ENCODE measurements at regions not wholly inside any gene's neighbourhood (a gene's known extent, or its start where the extent isn't known, plus 50 kb on each side); places are given as distances from the start of the nearest gene placed in this dataset.

DNA sequence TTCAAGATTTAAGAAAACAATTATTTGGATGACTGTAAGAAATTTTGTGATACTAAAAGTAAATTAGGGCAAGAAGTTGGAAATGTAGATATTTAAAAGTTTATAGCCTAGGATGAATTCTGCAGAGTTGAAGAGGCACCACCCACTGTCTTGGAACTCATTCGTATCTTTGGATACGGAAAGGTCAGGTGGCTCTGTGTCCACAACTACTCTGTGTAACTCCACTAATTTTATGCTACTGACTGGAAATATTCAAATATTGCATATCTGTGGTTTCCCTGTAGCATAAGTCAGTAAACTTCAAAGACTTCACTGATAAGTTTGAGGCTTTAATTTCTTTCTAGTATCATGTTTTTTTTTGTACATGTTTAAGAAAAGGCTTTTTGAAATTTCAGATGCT, 156.9 kb upstream of the RPRM start:
- TF ChIP-seq, protein P1, sequence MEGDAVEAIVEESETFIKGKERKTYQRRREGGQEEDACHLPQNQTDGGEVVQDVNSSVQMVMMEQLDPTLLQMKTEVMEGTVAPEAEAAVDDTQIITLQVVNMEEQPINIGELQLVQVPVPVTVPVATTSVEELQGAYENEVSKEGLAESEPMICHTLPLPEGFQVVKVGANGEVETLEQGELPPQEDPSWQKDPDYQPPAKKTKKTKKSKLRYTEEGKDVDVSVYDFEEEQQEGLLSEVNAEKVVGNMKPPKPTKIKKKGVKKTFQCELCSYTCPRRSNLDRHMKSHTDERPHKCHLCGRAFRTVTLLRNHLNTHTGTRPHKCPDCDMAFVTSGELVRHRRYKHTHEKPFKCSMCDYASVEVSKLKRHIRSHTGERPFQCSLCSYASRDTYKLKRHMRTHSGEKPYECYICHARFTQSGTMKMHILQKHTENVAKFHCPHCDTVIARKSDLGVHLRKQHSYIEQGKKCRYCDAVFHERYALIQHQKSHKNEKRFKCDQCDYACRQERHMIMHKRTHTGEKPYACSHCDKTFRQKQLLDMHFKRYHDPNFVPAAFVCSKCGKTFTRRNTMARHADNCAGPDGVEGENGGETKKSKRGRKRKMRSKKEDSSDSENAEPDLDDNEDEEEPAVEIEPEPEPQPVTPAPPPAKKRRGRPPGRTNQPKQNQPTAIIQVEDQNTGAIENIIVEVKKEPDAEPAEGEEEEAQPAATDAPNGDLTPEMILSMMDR (IDR thresholded peaks at IDR 0.05): no peak
- no peak for TF ChIP-seq POLR2A (IDR thresholded peaks at IDR 0.05)

Measured in vagina (tissue), 2 donors.